Renal cortical epithelial cell (primary cell): ENCODE measurements at regions not wholly inside any gene's neighbourhood (a gene's known extent, or its start where the extent isn't known, plus 50 kb on each side); places are given as distances from the start of the nearest gene placed in this dataset.

Experiments used
- DNase-seq: peaks from one replicate; pipeline ENCODE4 v3.0.0-alpha.2; 2011; ENCODE audit warnings: low read depth

DNA sequence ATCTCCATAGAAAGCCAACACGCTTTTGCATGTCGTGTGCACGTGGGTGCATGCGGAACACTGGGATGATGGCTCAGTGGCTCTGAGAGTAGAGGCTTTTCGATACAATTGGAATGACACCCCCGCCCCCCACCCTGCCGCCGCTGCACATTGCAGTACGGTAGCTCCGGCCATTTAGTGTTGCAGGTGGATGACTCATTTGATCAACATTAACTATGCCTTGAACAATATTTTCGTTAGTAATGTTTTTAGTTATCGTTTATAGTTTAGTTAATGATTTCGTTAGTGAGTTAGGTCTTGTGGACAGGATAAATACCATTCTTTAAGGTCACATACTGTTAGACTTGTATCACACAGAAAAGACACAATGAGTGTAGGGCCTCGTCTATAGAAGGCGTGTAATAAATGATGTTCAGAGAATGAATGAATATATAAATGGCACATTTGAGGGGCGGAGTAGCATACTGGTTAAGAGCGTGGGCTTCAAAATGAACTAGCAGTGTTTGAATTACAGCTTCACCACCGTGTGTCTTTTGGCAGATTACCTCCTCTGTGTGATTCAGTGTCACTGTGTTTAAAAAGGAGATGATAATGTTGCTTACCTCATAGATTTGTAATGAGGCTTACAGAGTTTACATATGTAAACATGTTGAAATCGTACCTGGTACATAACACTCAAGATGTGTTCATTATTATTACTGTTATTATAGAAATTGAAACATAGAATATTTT lies 67.2 kb upstream of the TENM3 start:
- no peak for DNase-seq

DNA sequence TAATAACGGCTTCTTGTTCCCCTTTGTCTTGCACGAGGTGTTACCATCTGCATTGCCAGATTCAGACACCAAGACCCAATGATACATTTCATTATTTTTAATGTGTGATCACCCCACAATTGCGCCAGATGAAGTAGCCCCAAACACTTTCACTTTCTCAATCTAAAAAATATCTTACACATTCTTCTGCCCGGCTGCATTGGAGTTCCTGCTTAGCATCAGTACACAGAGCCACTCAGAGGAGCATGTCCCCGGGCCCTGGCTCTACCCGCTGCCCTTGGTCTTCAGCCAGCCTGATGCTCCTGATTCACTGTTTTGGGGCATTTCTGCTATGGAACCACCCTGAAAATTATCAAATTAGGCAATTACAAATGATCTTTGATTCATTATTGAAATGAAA lies 66.0 kb upstream of the TENM3 start:
- no peak for DNase-seq

DNA sequence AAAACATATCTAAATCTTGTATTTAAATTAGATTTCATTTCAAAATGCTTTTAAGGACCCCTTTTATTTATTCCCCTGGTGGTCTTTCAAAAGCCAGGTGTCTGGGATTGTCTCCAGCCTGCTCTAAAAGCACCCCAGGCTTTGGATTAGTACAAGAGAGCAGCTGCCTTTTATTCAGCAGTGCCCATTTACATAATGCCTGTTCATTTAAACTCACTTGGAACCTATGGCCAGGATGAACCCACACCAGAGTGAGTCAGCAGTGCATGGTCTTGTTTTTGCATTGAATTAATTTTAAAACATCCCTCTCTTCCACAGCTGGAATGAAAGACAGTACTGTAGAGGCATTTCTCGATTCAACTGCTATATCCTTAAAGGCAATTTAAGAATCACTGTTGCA lies 64.1 kb upstream of the TENM3 start:
- peak; percentile 21 for DNase-seq

DNA sequence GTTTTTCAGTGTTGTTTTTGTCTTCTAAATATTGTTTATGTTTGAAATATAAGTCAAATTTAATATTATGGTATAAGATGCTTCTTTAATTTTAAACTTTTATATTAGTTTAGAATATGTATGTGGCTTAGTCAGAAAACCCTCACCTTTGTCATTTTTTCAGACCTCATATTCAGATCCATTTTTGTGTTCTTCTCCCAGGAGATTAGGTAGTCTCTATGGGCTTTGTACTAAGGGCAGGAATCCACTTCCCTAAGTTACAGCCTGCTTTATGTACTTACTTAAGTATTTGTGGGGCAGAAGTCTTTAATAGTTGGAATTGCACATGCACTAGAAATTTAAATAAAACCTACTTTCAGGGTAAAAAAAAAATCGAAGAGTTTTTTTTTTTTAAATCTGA lies 63.5 kb upstream of the TENM3 start:
- no peak for DNase-seq

DNA sequence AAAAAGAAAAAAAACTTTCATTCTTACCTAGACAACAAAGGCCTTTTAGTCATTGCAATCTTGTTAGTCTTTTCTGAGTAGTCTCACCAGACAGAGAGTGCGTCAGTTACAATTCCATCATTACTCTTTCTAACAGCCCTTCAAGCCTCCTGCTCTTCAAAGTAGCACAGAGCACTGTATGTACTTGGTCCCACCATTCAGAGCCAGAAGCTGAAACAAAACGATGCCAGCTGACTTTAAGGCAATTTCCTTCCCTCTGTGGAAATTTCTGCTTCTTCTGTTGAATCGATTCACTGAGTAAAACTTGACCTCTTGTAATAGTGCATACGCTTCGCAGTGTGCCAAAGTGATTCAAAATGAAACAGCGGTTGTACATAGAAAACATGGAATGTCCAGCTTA lies 57.7 kb upstream of the TENM3 start:
- no peak for DNase-seq

DNA sequence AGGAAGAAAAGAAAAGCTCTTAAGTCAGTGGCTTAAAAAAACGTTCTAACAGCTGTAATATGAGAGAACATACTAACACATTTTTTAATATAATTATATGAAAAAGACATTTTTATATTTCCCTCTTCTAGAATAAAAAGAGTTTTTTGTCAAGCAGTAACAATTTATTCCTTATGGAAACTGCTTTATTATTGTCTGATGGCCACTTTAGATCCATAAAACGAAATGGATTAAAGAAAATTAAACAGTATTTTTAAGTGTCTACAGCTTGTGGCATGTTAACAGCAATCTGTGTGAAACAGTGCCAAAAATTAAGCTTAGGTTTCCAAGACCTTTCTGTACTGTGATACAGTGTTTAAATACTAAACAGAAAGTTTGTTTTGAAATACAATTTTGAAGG lies 55.5 kb upstream of the TENM3 start:
- DNase-seq, result no peak

DNA sequence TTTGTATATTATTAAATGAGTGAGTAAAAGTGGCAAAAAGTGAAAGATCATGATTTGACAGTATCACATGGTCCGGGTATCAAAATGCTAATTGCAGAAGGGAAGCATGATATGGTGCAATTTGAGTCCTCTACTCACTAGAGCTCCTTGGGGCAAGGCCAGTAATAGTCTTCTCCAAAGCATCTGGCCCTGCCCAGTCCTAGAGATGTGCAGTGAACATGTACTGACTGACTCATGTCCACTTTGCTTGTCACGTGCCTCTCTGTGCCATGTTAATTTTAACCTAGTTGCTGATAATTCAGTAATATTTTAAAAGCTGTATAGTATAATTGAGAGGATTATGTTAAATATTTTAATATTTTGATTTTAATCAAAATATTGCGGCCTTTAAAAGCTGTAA lies 54.6 kb upstream of the TENM3 start:
- DNase-seq, result peak; percentile 22

DNA sequence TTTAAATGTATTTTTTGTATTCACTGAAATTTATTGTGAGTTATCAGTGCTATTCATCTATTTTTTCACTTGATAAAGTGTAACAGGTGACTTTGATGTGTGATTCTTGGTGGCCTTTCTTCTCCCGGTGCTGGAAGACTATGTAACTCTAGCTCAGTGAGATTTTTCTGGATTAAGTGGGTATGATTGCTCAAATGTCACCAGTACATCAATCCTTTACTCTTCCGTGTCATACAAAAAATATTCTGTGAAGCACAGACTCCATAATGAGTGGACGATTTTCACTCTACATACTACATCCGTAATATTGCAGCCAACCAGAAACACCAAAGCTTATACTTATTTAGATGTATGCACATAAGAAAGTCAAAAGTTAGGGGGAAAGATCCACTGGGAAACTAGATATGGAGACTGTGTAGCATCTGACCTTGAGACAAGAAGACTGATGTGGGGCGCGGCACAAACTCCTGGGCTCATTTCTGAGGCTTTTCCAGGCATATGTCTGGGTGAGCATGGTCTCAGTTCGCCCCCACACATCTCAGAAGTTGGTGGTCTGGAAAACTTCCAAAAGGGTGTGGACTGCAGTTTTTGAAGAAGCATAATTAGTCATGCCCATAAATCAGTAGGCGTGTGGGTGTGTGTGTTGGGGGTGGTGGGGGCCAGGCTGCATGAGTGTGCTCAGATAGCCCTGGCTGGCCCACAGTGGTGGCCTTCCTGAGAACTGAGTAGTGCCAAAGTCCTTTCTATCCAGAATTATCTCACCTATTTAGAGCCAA lies 53.9 kb upstream of the TENM3 start:
- peak; percentile 89 for DNase-seq

DNA sequence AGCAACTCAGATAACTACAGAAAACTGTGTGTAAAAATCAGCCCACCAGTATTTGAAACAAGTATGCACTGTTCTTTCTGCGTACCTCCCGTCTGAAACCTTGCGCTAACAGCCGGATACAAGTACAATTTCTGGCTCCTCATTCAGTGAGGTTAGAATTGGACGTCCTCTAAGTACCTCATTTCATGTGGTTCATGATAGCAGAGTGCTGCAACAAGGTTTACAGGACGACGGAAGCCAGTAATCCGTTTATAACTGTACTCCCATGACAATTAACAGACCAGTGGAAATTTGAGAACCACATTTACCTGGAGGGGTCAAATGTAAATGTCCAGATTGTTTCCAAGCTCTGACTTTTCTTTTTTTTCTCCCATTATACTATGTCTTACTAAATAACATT lies 52.9 kb upstream of the TENM3 start:
- no peak for DNase-seq

DNA sequence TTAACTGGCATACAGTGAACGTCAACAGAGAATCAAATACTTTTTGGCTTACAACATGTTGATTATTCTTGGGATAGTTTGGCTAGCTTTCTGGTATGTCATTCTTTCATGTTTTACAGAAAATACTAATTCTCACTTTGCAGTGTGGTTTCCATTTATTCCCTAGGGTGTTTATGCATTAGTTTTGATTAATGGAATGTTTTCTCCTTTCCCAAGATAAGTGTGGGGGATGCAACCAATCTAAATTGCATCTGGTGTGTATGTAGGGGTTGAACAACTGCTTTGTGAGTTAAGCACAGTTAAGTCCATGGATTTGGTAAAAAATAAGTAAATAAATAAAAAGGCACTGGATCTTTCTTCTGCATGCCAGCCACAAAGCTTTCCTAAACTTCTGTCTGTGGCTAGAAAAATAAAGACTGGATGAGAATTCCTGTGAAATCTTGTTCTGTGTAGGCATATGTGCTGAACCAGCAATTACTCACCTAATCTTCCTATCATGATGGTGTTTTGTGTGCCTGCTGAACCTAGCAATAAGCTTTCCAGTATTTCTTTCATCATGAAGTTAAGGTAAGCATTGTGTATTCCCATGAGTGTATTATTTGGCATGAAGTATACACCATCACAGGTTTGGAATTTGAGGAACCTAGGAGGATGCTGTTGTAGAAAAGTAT lies 50.6 kb upstream of the TENM3 start:
- peak; percentile 22 for DNase-seq

DNA sequence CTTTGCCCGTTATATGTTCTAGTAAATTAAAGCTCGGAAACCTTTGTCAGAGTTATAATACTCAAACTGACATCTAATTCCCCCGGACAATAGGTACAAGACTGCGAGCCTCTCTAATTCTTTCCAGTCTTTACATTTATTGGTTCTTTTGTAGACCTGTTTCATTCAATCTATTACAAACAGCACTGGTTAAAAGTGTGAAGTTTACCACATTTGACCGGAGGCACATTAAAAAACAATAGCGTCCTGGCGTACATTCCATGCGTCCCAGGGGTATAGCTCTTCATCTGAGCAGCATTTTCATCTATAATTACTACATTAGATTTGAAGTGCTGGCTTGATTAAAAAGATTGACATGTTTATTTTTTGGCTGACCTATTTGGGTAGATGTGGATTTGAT lies 49.9 kb upstream of the TENM3 start:
- DNase-seq, result no peak
